22Rv1 (cell line): ENCODE measurements at regions not wholly inside any gene's neighbourhood (a gene's known extent, or its start where the extent isn't known, plus 50 kb on each side); places are given as distances from the start of the nearest gene placed in this dataset.

ENCODE experiments used
- CTCF ChIP-seq: fragments of 450-650 bp; IDR thresholded peaks from 2 replicates; pipeline ENCODE4 v1.5.1; 2017; ENCODE audit warnings: mild to moderate bottlenecking
- ZFX ChIP-seq: fragments of 450-650 bp; IDR thresholded peaks from 2 replicates; pipeline ENCODE4 v1.6.1; 2017; ENCODE audit warnings: antibody characterized with exemption, borderline replicate concordance

GRCh38 chr5:8317335-8317734 is 448.4 kb downstream of the MTRR start:
- no peak for TF ChIP-seq CTCF
- no peak for TF ChIP-seq ZFX
